OCI-LY7 (cell line): ENCODE measurements at regions not wholly inside any gene's neighbourhood (a gene's known extent, or its start where the extent isn't known, plus 50 kb on each side); places are given as distances from the start of the nearest gene placed in this dataset.

Source experiments
- CTCF ChIP-seq: fragments of 200-600 bp; sonication (generic); conservative IDR thresholded peaks from 2 replicates; pipeline ENCODE4 v1.5.1; 2014; ENCODE audit warnings: mild to moderate bottlenecking, antibody characterized with exemption, low read length, moderate library complexity, mixed read lengths
- EZH2phosphoT487 ChIP-seq: fragments of 200-600 bp; sonication (generic); IDR thresholded peaks from 2 replicates; pipeline ENCODE4 v1.6.1; 2018; ENCODE audit warnings: low read depth, borderline replicate concordance, mild to moderate bottlenecking, mixed run types, antibody characterized with exemption, low read length, moderate library complexity, mixed read lengths

- TF ChIP-seq CTCF, result no peak
- no peak for TF ChIP-seq EZH2phosphoT487
Measured at GRCh38 chr2:75822336-75822735, 111.6 kb upstream of the GCFC2 start.
